RWPE2 (cell line): ENCODE measurements at regions not wholly inside any gene's neighbourhood (a gene's known extent, or its start where the extent isn't known, plus 50 kb on each side); places are given as distances from the start of the nearest gene placed in this dataset.

ENCODE experiments used
- ATAC-seq: fragments of 200-7000 bp; cut with Tn5 transposase; 3 replicates; pipeline ENCODE4 v1.9.1; 2021; ENCODE audit warnings: low read depth
- DNase-seq: peaks from one replicate; pipeline ENCODE4 v3.0.0-alpha.2; 2020; ENCODE audit warnings: low spot score
- H3K27ac ChIP-seq: fragments of 450-650 bp; 2 replicates; pipeline ENCODE4 v1.5.1; 2017; ENCODE audit warnings: mild to moderate bottlenecking; ENCODE audit not compliant: poor library complexity, severe bottlenecking
- H3K27me3 ChIP-seq: fragments of 250-450 bp; sonication (Bioruptor Pico); 2 replicates; pipeline ENCODE4 v1.5.1; 2021; ENCODE audit warnings: mild to moderate bottlenecking, moderate library complexity; ENCODE audit not compliant: insufficient read depth, poor library complexity, severe bottlenecking
- H3K36me3 ChIP-seq: fragments of 250-450 bp; sonication (Bioruptor Pico); 2 replicates; pipeline ENCODE4 v1.5.1; 2020; ENCODE audit warnings: low read depth, mild to moderate bottlenecking, moderate library complexity
- H3K4me1 ChIP-seq: fragments of 250-450 bp; sonication (Bioruptor Pico); 2 replicates; pipeline ENCODE4 v1.5.1; 2021; ENCODE audit warnings: mild to moderate bottlenecking, moderate library complexity; ENCODE audit not compliant: insufficient read depth, poor library complexity, severe bottlenecking
- H3K4me3 ChIP-seq: fragments of 250-450 bp; sonication (Bioruptor Pico); 2 replicates; pipeline ENCODE4 v1.5.1; 2021; ENCODE audit warnings: mild to moderate bottlenecking, moderate library complexity; ENCODE audit not compliant: severe bottlenecking
- H3K9me3 ChIP-seq: fragments of 250-450 bp; sonication (Bioruptor Pico); 2 replicates; pipeline ENCODE4 v1.5.1; 2021; ENCODE audit warnings: mild to moderate bottlenecking, moderate library complexity; ENCODE audit not compliant: severe bottlenecking
- CTCF ChIP-seq: fragments of 450-650 bp; IDR thresholded peaks from one replicate; pipeline ENCODE4 v1.5.1; 2017; ENCODE audit warnings: mild to moderate bottlenecking, moderate library complexity; ENCODE audit not compliant: poor library complexity, severe bottlenecking

GRCh38 chr18:66995270-66995669, 391.4 kb upstream of the CDH19 start:
- no peaks in the 10 kb centered on the region for H3K9me3 ChIP-seq
- TF ChIP-seq CTCF = no peak
- DNase-seq = no peak
- no peaks in the 10 kb centered on the region for H3K27me3 ChIP-seq
- H3K36me3 ChIP-seq = no peaks in the 10 kb centered on the region
- no peak for ATAC-seq
- H3K27ac ChIP-seq = no peak overlapping the region
- no peak overlapping the region for H3K4me3 ChIP-seq
- H3K4me1 ChIP-seq = no peaks in the 10 kb centered on the region

- no peak for TF ChIP-seq CTCF
Observed at GRCh38 chr18:66994790-66995189, 390.9 kb upstream of the CDH19 start.

GRCh38 chr18:66993492-66993891, 389.6 kb upstream of the CDH19 start:
- H3K9me3 ChIP-seq = no peaks in the 10 kb centered on the region
- TF ChIP-seq CTCF = no peak
- ATAC-seq (peak; percentile 70), DNase-seq (no peak)
- no peaks in the 10 kb centered on the region for H3K27me3 ChIP-seq
- H3K4me1 ChIP-seq = no peaks in the 10 kb centered on the region
- no peaks in the 10 kb centered on the region for H3K36me3 ChIP-seq
- no peak overlapping the region for H3K27ac ChIP-seq
- H3K4me3 ChIP-seq = no peak overlapping the region

More at GRCh38 chr18:66994790-66995189, 390.9 kb upstream of the CDH19 start:
- no peak for DNase-seq
- ATAC-seq = no peak
- no peaks in the 10 kb centered on the region for H3K27me3 ChIP-seq
- H3K27ac ChIP-seq = no peak overlapping the region
- no peaks in the 10 kb centered on the region for H3K4me1 ChIP-seq
- H3K9me3 ChIP-seq = no peaks in the 10 kb centered on the region
- H3K4me3 ChIP-seq = no peak overlapping the region
- H3K36me3 ChIP-seq = no peaks in the 10 kb centered on the region

GRCh38 chr18:66990909-66991308, 387.0 kb upstream of the CDH19 start:
- H3K36me3 ChIP-seq = no peaks in the 10 kb centered on the region
- ATAC-seq (no peak), DNase-seq (no peak)
- H3K4me3 ChIP-seq = no peak overlapping the region
- TF ChIP-seq CTCF = no peak
- H3K4me1 ChIP-seq = no peaks in the 10 kb centered on the region
- no peaks in the 10 kb centered on the region for H3K9me3 ChIP-seq
- H3K27me3 ChIP-seq = no peaks in the 10 kb centered on the region
- H3K27ac ChIP-seq = no peak overlapping the region

- Histone ChIP-seq H3K4me1 (no peaks in the 10 kb centered on the region), H3K4me3 (no peak overlapping the region), H3K9me3 (no peaks in the 10 kb centered on the region), H3K27ac (no peak overlapping the region), H3K36me3 (no peaks in the 10 kb centered on the region), H3K27me3 (no peaks in the 10 kb centered on the region)
- DNase-seq (no peak), ATAC-seq (no peak)
- no peak for TF ChIP-seq CTCF
Observed at GRCh38 chr18:66979009-66979408, 375.1 kb upstream of the CDH19 start.
